ENCODE measurements at regions not wholly inside any gene's neighbourhood (a gene's known extent, or its start where the extent isn't known, plus 50 kb on each side); places are given as distances from the start of the nearest gene placed in this dataset.

- peak overlapping the region; percentile 79 for H3K9ac ChIP-seq
- H4K20me1 ChIP-seq, result no peaks in the 10 kb centered on the region
- peak overlapping the region; percentile 76 for H3K4me2 ChIP-seq
- TF ChIP-seq Cebpa-rat (IDR thresholded peaks at IDR 0.05), result no peak
- H3K4me3 ChIP-seq, result peak overlapping the region; percentile 53
- H3K27ac ChIP-seq, result peak overlapping the region; percentile 96
- no peaks in the 10 kb centered on the region for H3K36me3 ChIP-seq
- H3K27me3 ChIP-seq, result no peaks in the 10 kb centered on the region
- peaks cover 90% of the 10 kb centered on the region for H3K4me1 ChIP-seq
- H3K9me3 ChIP-seq, result no peaks in the 10 kb centered on the region
Observed at GRCh38 chr1:234962340-234962989, 166.2 kb downstream of the TOMM20 start.

- Histone ChIP-seq H3K36me3 (no peaks in the 10 kb centered on the region), H3K4me2 (peak overlapping the region; percentile 76), H3K4me1 (peaks cover 93% of the 10 kb centered on the region), H3K27ac (peak overlapping the region; percentile 96), H4K20me1 (no peaks in the 10 kb centered on the region), H3K9ac (peak overlapping the region; percentile 79), H3K4me3 (peak overlapping the region; percentile 53), H3K27me3 (no peaks in the 10 kb centered on the region), H3K9me3 (no peaks in the 10 kb centered on the region)
- no peak for TF ChIP-seq Cebpa-rat (IDR thresholded peaks at IDR 0.05)
Observed at GRCh38 chr1:234961456-234962339, 166.9 kb downstream of the TOMM20 start.

DNA sequence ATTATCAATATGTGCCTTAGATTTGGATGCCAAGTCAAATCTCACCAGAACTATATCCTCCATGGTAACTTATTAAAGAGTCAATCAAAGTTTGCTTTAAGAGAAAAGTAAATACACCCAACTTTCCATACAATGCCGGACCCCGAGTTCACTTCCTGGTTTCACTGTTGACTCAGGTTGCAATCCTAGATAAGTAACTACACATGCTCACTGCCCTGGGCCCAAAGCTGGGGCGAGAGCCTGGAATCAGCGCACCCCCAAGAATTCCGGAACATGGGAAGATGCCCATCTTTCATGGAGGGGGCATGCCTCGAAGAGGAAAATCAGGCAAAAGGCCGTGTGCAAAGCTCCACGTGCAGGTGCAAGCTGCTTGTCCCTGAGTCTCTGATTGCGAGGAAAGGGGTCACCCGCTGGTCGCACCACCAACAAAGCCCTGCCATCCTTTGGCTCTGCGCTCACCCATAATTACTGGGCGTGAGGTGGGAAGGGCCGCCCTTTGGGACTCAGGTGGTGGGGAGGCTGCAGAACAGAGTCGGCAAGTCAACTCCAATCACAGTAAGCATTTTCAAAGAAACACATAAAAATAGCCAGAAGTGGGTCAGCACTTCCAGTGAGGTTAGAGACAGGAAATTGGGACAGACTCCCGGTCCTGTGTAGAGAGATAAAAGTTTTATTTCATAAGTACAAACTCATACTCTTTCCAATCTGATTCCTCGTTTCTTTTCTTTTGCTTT, 167.7 kb downstream of the TOMM20 start:
- peaks cover 94% of the 10 kb centered on the region for H3K4me1 ChIP-seq
- H3K9ac ChIP-seq, result peak overlapping the region; percentile 79
- H3K27ac ChIP-seq, result peak overlapping the region; percentile 96
- H3K9me3 ChIP-seq, result no peaks in the 10 kb centered on the region
- TF ChIP-seq Cebpa-rat (IDR thresholded peaks at IDR 0.05), result no peak
- H4K20me1 ChIP-seq, result no peaks in the 10 kb centered on the region
- peak overlapping the region; percentile 76 for H3K4me2 ChIP-seq
- H3K4me3 ChIP-seq, result peak overlapping the region; percentile 53
- H3K27me3 ChIP-seq, result no peaks in the 10 kb centered on the region
- no peaks in the 10 kb centered on the region for H3K36me3 ChIP-seq

DNA sequence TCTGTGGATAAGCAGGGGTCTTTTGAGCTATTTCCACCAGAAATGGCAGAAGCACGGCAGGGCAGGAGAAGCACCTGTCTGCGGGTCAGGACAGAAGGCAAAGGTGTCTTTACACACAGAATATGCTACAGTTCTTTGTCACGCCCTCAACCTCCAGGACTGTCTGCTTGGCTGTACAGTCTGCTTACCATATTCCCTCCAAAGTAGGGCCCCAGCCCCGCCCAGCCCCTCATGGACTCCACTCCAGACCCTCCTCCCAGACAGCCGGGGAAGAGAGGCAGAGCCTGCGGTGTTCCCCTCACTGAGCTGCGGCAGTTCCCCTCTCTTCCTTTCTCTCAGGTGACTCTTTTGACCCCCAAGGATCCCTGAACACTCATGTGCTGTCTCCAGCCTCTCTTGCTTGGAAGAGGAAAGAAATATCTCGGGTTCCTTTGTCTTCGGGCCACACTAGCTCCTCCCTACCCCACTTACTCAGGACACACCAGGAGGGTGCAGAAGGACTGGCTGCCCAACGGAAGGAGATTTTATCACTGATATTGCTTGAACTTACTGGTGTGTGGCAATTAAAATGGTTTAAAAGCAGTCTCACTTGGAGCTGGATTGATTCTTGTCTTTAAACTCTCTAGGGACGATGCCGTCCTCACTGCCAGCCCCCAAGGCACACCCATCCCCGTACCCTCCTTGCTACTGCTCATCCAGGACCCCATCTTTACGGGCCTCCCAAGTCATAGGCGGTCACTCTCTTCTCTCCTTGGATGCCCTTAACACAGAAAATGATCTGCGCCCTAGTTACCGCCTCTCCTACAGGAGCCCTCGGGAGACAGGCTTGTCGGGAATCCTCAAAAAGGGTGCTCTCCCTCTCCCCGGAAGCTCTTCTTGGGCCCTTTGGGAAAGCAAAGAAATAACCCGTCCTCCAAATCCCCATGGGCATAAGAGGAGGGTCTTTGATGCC, 169.7 kb downstream of the TOMM20 start:
- no peak for TF ChIP-seq Cebpa-rat (IDR thresholded peaks at IDR 0.05)
- Histone ChIP-seq H3K4me1 (peaks cover 94% of the 10 kb centered on the region), H3K9ac (peak overlapping the region; percentile 79), H3K27ac (peak overlapping the region; percentile 96), H3K27me3 (no peaks in the 10 kb centered on the region), H3K4me2 (peak overlapping the region; percentile 76), H3K4me3 (peak overlapping the region; percentile 30; the same call in 1 of the 2 replicates), H3K36me3 (no peaks in the 10 kb centered on the region), H4K20me1 (no peaks in the 10 kb centered on the region), H3K9me3 (no peaks in the 10 kb centered on the region)

GRCh38 chr1:234958066-234958705, 170.5 kb downstream of the TOMM20 start:
- Histone ChIP-seq H3K27me3 (no peaks in the 10 kb centered on the region), H3K9me3 (no peaks in the 10 kb centered on the region), H3K4me2 (peak overlapping the region; percentile 76), H3K4me1 (peaks cover 95% of the 10 kb centered on the region), H3K27ac (peak overlapping the region; percentile 96), H3K36me3 (no peaks in the 10 kb centered on the region), H4K20me1 (no peaks in the 10 kb centered on the region), H3K9ac (peak overlapping the region; percentile 79; the same call in 1 of the 2 replicates), H3K4me3 (no peak overlapping the region)
- TF ChIP-seq Cebpa-rat (IDR thresholded peaks at IDR 0.05), result no peak

DNA sequence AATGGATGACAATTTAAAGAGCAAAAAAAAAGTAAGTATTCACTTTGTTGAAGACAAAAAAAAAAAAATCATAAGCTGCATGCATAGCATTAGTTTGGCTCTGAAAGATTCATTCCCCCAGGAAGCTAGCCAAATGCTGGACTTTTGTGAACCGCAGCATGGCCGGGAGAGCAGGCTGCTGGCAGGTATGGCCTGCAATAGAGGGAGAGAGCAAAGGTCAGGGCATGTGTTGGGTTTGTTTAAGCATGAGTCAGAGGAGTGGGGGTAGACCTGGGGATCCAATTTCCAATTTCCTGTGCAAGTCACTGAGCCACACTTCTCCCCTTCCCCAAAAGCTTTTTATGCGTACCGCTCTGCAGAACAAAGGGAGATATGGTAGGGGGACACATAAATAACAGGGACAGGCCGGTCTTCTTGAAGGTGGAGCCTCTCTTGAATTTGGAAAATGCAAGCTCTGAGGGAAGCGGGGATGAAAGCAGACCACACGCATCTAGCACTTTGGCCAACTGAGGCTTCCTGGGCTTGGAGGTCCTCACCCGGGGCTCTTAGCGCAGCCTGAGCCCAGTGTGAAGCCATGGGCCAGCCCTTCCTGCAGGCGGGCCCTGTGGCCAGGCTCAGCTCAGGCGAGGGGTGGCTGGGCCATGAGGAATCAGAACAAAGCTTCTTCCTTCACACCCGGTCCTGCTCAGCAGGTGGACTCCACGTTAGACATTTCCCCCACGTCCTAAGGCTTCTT, 171.1 kb downstream of the TOMM20 start:
- H3K9ac ChIP-seq, result peak overlapping the region; percentile 79
- H4K20me1 ChIP-seq, result no peaks in the 10 kb centered on the region
- H3K4me3 ChIP-seq, result no peak overlapping the region
- H3K36me3 ChIP-seq, result no peaks in the 10 kb centered on the region
- H3K27ac ChIP-seq, result peak overlapping the region; percentile 96
- no peaks in the 10 kb centered on the region for H3K9me3 ChIP-seq
- H3K4me1 ChIP-seq, result peaks cover 100% of the 10 kb centered on the region
- TF ChIP-seq Cebpa-rat (IDR thresholded peaks at IDR 0.05), result no peak
- H3K4me2 ChIP-seq, result peak overlapping the region; percentile 76
- H3K27me3 ChIP-seq, result no peaks in the 10 kb centered on the region

GRCh38 chr1:234956821-234957329, 171.8 kb downstream of the TOMM20 start:
- H3K27me3 ChIP-seq, result no peaks in the 10 kb centered on the region
- H4K20me1 ChIP-seq, result no peaks in the 10 kb centered on the region
- peak overlapping the region; percentile 96 for H3K27ac ChIP-seq
- H3K9ac ChIP-seq, result peak overlapping the region; percentile 79
- H3K4me3 ChIP-seq, result no peak overlapping the region
- peaks cover 94% of the 10 kb centered on the region for H3K4me1 ChIP-seq
- no peak for TF ChIP-seq Cebpa-rat (IDR thresholded peaks at IDR 0.05)
- H3K36me3 ChIP-seq, result no peaks in the 10 kb centered on the region
- H3K9me3 ChIP-seq, result no peaks in the 10 kb centered on the region
- peak overlapping the region; percentile 76 for H3K4me2 ChIP-seq
